OCI-LY1 (cell line): ENCODE measurements at regions not wholly inside any gene's neighbourhood (a gene's known extent, or its start where the extent isn't known, plus 50 kb on each side); places are given as distances from the start of the nearest gene placed in this dataset.

Experiments used
- EZH2 ChIP-seq: fragments of 200-600 bp; sonication (generic), shearing (Covaris generic); IDR thresholded peaks from 2 replicates; pipeline ENCODE4 v1.8.0; 2017; ENCODE audit warnings: borderline replicate concordance, mixed run types, mild to moderate bottlenecking, antibody characterized with exemption, low read length, moderate library complexity, mixed read lengths
- TF ChIP-seq, protein P1 (sequence below): fragments of 200-600 bp; sonication (generic), shearing (Covaris generic); IDR thresholded peaks from 2 replicates; pipeline ENCODE4 v1.5.1; 2017; ENCODE audit warnings: mild to moderate bottlenecking, antibody characterized with exemption, low read length, moderate library complexity, mixed read lengths

DNA sequence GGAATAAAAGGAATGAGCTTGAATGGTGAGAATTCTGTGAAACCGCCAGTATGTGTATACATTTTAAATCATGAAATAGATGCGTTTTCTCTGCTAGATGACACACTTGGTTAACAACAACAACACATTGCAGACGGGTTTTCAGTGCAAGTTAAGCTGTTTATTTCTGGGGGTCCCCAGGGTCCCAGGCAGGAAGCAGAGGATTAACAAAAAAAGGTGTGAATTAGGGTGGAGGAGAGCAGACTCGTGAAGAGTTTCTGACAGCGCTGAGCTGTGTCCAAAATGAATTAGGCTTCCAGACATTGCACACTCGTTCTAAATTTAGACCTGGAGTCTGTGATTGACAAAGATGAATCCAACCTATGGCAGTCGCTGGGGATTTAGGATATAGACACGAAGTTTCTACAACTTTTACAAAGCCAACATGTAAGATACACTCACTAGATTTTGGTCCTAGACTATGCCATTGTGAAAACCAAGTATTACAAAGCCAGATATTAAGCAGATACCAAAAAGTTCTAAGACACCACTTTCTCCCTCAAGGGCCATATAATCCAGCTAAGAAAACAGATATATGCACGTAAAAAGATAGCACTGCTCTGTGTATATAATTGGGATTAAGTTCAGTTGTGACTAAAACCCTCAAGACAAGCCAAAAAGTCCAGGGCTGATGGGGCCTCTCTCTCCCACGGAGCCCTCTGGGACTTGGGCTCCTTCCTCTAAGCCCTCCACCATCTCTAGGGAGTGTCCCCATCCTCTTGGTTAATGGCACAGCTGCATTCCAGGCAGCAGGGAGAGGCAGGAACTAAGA, 120.2 kb downstream of the ACAA2 start:
- TF ChIP-seq, protein P1, sequence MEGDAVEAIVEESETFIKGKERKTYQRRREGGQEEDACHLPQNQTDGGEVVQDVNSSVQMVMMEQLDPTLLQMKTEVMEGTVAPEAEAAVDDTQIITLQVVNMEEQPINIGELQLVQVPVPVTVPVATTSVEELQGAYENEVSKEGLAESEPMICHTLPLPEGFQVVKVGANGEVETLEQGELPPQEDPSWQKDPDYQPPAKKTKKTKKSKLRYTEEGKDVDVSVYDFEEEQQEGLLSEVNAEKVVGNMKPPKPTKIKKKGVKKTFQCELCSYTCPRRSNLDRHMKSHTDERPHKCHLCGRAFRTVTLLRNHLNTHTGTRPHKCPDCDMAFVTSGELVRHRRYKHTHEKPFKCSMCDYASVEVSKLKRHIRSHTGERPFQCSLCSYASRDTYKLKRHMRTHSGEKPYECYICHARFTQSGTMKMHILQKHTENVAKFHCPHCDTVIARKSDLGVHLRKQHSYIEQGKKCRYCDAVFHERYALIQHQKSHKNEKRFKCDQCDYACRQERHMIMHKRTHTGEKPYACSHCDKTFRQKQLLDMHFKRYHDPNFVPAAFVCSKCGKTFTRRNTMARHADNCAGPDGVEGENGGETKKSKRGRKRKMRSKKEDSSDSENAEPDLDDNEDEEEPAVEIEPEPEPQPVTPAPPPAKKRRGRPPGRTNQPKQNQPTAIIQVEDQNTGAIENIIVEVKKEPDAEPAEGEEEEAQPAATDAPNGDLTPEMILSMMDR = no peak
- no peak for TF ChIP-seq EZH2
